Stimulated activated effector memory CD8-positive, alpha-beta T cell treated with anti-CD3 and anti-CD28 coated beads, Interleukin-12 subunit alpha, Interleukin-12 subunit beta, amount 100 ng/mL, for 72 hours (primary cell): ENCODE measurements at regions not wholly inside any gene's neighbourhood (a gene's known extent, or its start where the extent isn't known, plus 50 kb on each side); places are given as distances from the start of the nearest gene placed in this dataset.

Experiments
- ATAC-seq: fragments of 150-1000 bp; cut with Tn5 transposase; 2 replicates; pipeline ENCODE4 v1.10.0; 2021
- DNase-seq, 2 donors: peaks; one replicate each; pipeline ENCODE4 v3.0.0; 2021 to 2022; ENCODE audit warnings: low spot score in 2 of 2
- H3K27ac Mint-ChIP-seq: one replicate; pipeline ENCODE4 v1.8.0; 2022; ENCODE audit warnings: mild to moderate bottlenecking, mixed read lengths
- H3K36me3 Mint-ChIP-seq: one replicate; pipeline ENCODE4 v1.8.0; 2022; ENCODE audit warnings: mild to moderate bottlenecking, mixed read lengths
- H3K4me1 Mint-ChIP-seq: one replicate; pipeline ENCODE4 v1.8.0; 2022; ENCODE audit warnings: mixed read lengths
- H3K4me3 Mint-ChIP-seq: one replicate; pipeline ENCODE4 v1.8.0; 2022; ENCODE audit warnings: mild to moderate bottlenecking, mixed read lengths
- H3K9me3 Mint-ChIP-seq: one replicate; pipeline ENCODE4 v1.8.0; 2022; ENCODE audit warnings: mixed read lengths

DNA sequence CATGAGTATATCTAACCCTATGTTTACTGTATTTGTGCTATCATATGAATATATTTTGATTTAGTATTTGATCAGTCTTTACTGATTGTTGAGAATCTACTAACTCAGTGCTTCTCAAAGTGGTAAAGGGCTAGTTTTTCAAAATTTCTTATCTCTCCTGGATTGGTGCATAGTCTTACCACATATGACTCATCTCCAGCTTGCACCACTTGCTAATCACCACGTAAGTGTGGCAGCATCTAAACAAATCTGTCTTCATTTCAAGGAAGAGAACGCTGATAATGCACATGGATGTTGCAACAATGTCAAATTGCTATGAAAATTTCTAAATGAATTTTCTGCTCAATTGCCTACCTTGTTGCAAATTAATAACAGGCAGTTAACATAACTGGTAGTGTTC is 299.5 kb downstream of the PAX1 start:
- no peak overlapping the region for H3K4me3 Mint-ChIP-seq
- no peak for ATAC-seq
- no peaks in the 10 kb centered on the region for H3K4me1 Mint-ChIP-seq
- peaks cover 13% of the 10 kb centered on the region for H3K9me3 Mint-ChIP-seq
- no peaks in the 10 kb centered on the region for H3K36me3 Mint-ChIP-seq
- no peak overlapping the region for H3K27ac Mint-ChIP-seq
- DNase-seq = no peak

- no peaks in the 10 kb centered on the region for H3K4me1 Mint-ChIP-seq
- DNase-seq = no peak
- ATAC-seq = no peak
Observed at GRCh38 chr20:22003680-22004079, 298.2 kb downstream of the PAX1 start.

GRCh38 chr20:22001886-22002285 is 296.4 kb downstream of the PAX1 start:
- Mint-ChIP-seq H3K36me3 (no peaks in the 10 kb centered on the region), H3K4me1 (no peaks in the 10 kb centered on the region), H3K27ac (no peak overlapping the region), H3K4me3 (no peak overlapping the region), H3K9me3 (peaks cover 14% of the 10 kb centered on the region)
- no peak for ATAC-seq
- DNase-seq = no peak

More at GRCh38 chr20:22003680-22004079, 298.2 kb downstream of the PAX1 start:
- Mint-ChIP-seq H3K36me3 (no peaks in the 10 kb centered on the region), H3K9me3 (peaks cover 15% of the 10 kb centered on the region), H3K27ac (no peak overlapping the region), H3K4me3 (no peak overlapping the region)

DNA sequence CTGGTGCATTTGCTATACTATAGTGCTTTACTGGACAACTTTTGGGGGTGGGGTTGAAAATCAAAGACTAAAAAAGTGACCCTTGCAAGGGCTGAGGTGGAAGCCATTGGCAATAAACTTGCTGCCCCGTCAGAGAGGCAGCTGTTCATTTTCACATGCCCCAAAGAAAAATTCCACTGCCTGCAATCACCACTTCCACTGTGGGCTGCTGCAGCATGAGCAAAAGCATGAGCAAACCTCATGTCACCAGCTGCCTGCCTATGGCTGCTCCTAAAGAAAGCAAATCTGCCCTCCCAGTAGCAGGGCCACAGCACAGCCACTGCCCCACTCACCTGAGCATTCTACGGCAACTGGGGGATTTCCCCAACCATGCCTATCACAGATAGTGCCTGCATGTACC is 290.0 kb downstream of the PAX1 start:
- no peak overlapping the region for H3K4me3 Mint-ChIP-seq
- no peaks in the 10 kb centered on the region for H3K4me1 Mint-ChIP-seq
- H3K27ac Mint-ChIP-seq = no peak overlapping the region
- peaks cover 24% of the 10 kb centered on the region for H3K9me3 Mint-ChIP-seq
- ATAC-seq (no peak), DNase-seq (no peak)
- no peaks in the 10 kb centered on the region for H3K36me3 Mint-ChIP-seq

- no peak overlapping the region for H3K4me3 Mint-ChIP-seq
- no peaks in the 10 kb centered on the region for H3K4me1 Mint-ChIP-seq
- H3K27ac Mint-ChIP-seq = no peak overlapping the region
- peaks cover 23% of the 10 kb centered on the region for H3K9me3 Mint-ChIP-seq
- DNase-seq = no peak
- H3K36me3 Mint-ChIP-seq = no peaks in the 10 kb centered on the region
- ATAC-seq = no peak
Observed at GRCh38 chr20:21994203-21994602, 288.7 kb downstream of the PAX1 start.

- Mint-ChIP-seq H3K4me1 (no peaks in the 10 kb centered on the region), H3K4me3 (no peak overlapping the region), H3K9me3 (peaks cover 19% of the 10 kb centered on the region), H3K27ac (no peak overlapping the region), H3K36me3 (no peaks in the 10 kb centered on the region)
- ATAC-seq = no peak
- DNase-seq = no peak
Observed at GRCh38 chr20:21982559-21982958, 277.1 kb downstream of the PAX1 start.

DNA sequence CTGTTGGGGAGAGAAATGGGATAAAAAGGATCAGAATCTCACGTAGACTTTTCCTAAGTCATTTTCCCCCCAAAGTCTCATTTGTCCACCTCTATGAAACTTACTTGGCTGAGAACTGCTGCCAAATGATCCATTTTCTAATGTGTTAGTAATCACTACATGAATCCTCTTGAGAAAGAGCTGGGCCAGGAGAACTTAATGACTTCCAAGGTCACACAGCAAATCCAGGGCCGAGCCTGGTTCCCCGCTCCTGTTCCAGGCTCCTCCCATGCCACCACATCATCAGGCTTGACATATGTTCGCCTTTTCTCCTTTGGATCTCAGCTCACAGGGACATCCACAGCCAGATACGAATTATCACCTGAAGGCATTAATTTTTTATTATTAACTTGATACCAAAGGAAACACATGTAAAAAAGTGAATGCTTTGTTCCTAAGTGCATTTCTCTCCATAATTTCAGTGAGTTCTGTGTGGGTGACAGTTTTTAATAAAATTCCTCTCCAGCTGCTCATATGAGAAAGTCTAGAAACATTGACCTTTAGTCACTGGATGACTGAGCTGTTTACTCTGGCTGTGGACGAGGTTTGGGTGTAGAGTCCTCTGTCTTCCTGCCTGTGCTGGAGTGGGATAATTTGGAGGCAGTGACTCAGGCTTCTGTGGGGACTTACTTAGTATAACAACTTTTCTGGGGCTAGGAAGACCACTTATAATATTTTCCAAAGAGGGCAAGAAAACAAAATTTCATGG is 276.3 kb downstream of the PAX1 start:
- H3K9me3 Mint-ChIP-seq = peaks cover 17% of the 10 kb centered on the region
- no peaks in the 10 kb centered on the region for H3K4me1 Mint-ChIP-seq
- H3K4me3 Mint-ChIP-seq = no peak overlapping the region
- no peaks in the 10 kb centered on the region for H3K36me3 Mint-ChIP-seq
- no peak overlapping the region for H3K27ac Mint-ChIP-seq
- DNase-seq (no peak), ATAC-seq (no peak)

DNA sequence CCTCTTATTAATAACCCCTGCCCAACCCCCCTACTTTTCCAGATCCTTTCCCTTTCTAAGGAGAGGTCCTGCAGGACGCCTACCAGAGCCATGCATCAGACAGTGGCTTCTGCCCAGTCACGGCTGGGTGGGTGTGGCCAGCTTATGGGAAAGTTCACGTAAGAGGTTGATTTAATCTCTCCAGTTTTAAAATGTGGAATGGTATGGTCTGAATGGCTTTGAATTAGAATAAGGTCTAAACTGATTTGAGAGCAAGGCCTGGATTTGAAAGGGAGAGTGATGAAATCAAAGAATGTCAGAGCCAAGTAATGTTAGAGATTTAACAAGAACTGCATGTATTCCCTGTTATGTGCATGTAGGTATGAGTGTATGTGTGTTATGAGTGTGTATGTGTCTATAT is 275.7 kb downstream of the PAX1 start:
- no peak for ATAC-seq

DNA sequence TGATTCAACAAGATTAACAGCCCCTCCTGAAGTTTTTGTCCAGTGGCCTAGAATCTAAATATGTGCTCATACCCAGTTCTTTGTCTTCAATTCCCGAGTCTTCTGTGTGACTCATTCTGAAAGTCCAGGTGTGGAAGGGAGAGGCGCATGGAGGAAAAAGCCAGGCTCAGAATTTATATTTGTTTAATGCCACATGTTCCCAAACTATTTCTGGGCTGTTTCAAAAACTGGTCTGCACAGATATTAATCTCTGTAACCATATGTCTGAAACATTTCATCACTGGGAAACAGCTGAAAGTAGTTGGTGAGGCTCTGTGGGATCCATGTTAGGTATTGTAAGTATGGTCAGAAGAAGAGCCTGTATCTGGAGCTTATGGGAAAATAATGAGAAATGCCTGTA is 266.0 kb downstream of the PAX1 start:
- H3K27ac Mint-ChIP-seq = no peak overlapping the region
- no peak for ATAC-seq
- no peak overlapping the region for H3K4me3 Mint-ChIP-seq
- no peak for DNase-seq
- H3K9me3 Mint-ChIP-seq = peaks cover 15% of the 10 kb centered on the region
- H3K36me3 Mint-ChIP-seq = no peaks in the 10 kb centered on the region
- H3K4me1 Mint-ChIP-seq = no peaks in the 10 kb centered on the region

More for the DNA sequence above, 275.7 kb downstream of the PAX1 start:
- Mint-ChIP-seq H3K4me3 (no peak overlapping the region), H3K4me1 (no peaks in the 10 kb centered on the region), H3K9me3 (peaks cover 17% of the 10 kb centered on the region), H3K27ac (no peak overlapping the region), H3K36me3 (no peaks in the 10 kb centered on the region)
- DNase-seq = no peak

DNA sequence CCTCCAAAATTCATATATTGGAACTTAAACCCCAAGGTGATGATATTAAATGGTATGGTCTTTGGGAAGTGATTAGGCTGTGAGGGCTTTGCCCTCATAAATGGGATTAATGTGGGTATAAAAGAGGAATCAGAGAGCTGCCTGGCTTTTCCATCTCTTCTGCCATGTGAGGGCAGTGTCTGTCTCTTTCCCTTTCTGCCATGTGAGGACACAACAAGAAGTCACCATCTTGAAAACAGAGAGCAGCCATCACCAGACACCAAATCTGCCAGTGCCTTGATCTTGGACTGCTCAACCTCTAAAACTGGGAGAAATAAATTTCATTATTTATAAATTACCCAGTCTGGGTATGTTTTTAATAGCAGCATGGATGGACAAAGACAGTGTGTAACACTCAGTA is 263.0 kb downstream of the PAX1 start:
- ATAC-seq = no peak
- Mint-ChIP-seq H3K4me1 (no peaks in the 10 kb centered on the region), H3K9me3 (peaks cover 7% of the 10 kb centered on the region), H3K4me3 (no peak overlapping the region), H3K27ac (no peak overlapping the region), H3K36me3 (no peaks in the 10 kb centered on the region)
- no peak for DNase-seq

DNA sequence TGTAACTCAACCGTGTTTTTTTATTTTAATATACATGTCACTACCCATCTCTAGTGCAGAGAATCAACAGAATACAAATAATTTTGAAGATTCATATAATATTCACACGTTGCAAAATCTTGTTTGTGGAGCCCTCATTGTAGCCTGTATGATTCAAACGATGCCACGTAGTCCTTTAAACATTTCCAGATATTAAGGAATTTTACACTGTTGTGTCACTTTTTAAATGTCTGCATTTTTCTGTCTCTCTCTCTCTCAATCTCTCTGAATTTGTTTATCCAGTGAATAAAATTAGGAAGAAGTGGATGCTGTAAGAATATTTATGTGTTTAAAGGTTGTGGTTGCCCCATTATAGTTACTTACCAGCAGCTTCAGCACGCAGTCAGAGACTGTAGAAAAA is 262.0 kb downstream of the PAX1 start:
- no peak overlapping the region for H3K27ac Mint-ChIP-seq
- DNase-seq (no peak), ATAC-seq (no peak)

DNA sequence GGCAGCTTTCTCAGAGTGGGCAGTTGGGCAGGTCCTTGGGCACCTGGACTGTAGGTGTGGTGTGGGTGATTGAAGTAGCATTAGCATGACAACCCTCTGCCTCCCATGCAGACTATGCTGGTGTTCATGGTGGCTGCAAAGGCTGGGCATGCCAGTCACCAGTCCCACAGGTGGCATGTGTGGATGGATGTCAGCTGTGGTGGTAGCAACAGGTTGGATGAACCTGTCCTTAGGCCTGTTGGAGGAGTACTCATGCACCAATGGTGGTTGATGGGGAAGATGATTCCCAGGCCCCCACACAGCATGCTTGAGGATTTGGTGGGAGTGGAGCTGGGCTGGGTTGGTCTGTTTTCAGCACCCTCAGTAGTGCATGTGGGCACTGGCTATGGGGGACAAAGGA is 251.1 kb downstream of the PAX1 start:
- ATAC-seq (no peak), DNase-seq (no peak)
- Mint-ChIP-seq H3K27ac (no peak overlapping the region), H3K36me3 (no peaks in the 10 kb centered on the region), H3K4me1 (no peaks in the 10 kb centered on the region), H3K9me3 (peaks cover 23% of the 10 kb centered on the region), H3K4me3 (no peak overlapping the region)

More for the DNA sequence above, 262.0 kb downstream of the PAX1 start:
- Mint-ChIP-seq H3K36me3 (no peaks in the 10 kb centered on the region), H3K4me1 (no peaks in the 10 kb centered on the region), H3K4me3 (no peak overlapping the region), H3K9me3 (peaks cover 6% of the 10 kb centered on the region)

DNA sequence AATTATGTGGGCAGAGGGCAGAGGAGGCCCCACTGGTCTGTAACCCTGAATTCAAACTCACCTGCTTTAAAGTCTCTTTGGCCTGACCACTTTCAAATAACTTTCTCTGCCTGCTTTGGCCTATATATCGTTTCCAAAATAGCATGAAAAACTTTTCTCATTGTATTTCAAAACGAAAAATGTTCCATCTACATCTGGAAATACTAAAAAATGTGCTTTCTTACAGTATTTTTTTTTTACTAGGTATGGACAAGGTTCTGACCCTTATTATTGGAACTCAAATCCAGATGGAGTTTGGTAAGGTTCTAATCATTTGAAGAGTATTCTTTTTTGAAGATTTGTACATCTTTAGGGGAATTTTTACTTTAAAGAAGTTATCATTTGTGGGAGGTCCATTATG is 241.9 kb downstream of the PAX1 start:
- H3K9me3 Mint-ChIP-seq = peaks cover 12% of the 10 kb centered on the region
- H3K36me3 Mint-ChIP-seq = no peaks in the 10 kb centered on the region
- ATAC-seq = no peak
- H3K27ac Mint-ChIP-seq = no peak overlapping the region
- H3K4me1 Mint-ChIP-seq = no peaks in the 10 kb centered on the region
- H3K4me3 Mint-ChIP-seq = no peak overlapping the region
- no peak for DNase-seq

DNA sequence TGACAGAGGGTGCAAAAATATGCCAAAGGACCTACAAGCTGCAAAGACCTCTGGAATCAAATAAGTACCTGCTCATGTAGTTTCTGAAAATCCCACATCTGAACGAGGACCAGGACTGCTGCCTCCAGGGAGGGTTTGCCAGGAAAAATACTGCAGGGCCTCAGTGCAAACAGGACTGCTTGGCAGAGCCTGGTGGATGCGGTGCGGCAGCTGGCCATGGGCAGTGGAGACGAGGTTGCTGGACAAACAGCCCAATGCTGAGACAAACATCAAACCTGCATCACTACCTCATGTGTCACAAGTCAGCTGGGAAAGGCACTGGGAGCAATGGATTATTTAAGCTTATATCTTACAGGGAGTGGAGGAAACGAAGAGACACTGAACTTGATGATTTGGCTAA is 238.8 kb downstream of the PAX1 start:
- Mint-ChIP-seq H3K36me3 (no peaks in the 10 kb centered on the region), H3K27ac (no peak overlapping the region), H3K4me1 (no peaks in the 10 kb centered on the region), H3K9me3 (peaks cover 8% of the 10 kb centered on the region), H3K4me3 (no peak overlapping the region)
- ATAC-seq = no peak
- no peak for DNase-seq

GRCh38 chr20:21941941-21942805 is 236.7 kb downstream of the PAX1 start:
- H3K36me3 Mint-ChIP-seq = no peaks in the 10 kb centered on the region
- no peak overlapping the region for H3K4me3 Mint-ChIP-seq
- no peak overlapping the region for H3K27ac Mint-ChIP-seq
- ATAC-seq = no peak
- no peaks in the 10 kb centered on the region for H3K4me1 Mint-ChIP-seq
- DNase-seq = no peak
- H3K9me3 Mint-ChIP-seq = peaks cover 6% of the 10 kb centered on the region
